ENCODE measurements at regions not wholly inside any gene's neighbourhood (a gene's known extent, or its start where the extent isn't known, plus 50 kb on each side); places are given as distances from the start of the nearest gene placed in this dataset.

DNA sequence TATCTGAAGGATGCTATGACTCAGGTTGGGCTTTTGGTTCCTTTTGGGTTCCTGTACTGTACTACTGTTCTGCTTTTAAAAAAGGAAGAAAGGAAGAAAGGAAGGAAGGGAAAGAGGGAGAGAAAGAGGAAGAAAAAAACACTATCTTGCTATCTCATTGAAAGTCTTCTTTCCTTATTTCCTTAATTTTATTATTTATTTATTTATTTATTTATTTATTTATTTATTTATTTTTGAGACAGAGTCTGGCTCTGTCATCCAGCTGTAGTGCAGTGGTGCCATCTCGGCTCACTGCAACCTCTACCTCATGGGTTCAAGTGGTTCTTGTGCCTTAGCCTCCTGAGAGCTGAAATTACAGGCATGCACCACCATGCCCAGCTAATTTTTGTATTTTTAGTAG lies 198.9 kb upstream of the SOX2 start (continued):
- TF ChIP-seq, protein P1, sequence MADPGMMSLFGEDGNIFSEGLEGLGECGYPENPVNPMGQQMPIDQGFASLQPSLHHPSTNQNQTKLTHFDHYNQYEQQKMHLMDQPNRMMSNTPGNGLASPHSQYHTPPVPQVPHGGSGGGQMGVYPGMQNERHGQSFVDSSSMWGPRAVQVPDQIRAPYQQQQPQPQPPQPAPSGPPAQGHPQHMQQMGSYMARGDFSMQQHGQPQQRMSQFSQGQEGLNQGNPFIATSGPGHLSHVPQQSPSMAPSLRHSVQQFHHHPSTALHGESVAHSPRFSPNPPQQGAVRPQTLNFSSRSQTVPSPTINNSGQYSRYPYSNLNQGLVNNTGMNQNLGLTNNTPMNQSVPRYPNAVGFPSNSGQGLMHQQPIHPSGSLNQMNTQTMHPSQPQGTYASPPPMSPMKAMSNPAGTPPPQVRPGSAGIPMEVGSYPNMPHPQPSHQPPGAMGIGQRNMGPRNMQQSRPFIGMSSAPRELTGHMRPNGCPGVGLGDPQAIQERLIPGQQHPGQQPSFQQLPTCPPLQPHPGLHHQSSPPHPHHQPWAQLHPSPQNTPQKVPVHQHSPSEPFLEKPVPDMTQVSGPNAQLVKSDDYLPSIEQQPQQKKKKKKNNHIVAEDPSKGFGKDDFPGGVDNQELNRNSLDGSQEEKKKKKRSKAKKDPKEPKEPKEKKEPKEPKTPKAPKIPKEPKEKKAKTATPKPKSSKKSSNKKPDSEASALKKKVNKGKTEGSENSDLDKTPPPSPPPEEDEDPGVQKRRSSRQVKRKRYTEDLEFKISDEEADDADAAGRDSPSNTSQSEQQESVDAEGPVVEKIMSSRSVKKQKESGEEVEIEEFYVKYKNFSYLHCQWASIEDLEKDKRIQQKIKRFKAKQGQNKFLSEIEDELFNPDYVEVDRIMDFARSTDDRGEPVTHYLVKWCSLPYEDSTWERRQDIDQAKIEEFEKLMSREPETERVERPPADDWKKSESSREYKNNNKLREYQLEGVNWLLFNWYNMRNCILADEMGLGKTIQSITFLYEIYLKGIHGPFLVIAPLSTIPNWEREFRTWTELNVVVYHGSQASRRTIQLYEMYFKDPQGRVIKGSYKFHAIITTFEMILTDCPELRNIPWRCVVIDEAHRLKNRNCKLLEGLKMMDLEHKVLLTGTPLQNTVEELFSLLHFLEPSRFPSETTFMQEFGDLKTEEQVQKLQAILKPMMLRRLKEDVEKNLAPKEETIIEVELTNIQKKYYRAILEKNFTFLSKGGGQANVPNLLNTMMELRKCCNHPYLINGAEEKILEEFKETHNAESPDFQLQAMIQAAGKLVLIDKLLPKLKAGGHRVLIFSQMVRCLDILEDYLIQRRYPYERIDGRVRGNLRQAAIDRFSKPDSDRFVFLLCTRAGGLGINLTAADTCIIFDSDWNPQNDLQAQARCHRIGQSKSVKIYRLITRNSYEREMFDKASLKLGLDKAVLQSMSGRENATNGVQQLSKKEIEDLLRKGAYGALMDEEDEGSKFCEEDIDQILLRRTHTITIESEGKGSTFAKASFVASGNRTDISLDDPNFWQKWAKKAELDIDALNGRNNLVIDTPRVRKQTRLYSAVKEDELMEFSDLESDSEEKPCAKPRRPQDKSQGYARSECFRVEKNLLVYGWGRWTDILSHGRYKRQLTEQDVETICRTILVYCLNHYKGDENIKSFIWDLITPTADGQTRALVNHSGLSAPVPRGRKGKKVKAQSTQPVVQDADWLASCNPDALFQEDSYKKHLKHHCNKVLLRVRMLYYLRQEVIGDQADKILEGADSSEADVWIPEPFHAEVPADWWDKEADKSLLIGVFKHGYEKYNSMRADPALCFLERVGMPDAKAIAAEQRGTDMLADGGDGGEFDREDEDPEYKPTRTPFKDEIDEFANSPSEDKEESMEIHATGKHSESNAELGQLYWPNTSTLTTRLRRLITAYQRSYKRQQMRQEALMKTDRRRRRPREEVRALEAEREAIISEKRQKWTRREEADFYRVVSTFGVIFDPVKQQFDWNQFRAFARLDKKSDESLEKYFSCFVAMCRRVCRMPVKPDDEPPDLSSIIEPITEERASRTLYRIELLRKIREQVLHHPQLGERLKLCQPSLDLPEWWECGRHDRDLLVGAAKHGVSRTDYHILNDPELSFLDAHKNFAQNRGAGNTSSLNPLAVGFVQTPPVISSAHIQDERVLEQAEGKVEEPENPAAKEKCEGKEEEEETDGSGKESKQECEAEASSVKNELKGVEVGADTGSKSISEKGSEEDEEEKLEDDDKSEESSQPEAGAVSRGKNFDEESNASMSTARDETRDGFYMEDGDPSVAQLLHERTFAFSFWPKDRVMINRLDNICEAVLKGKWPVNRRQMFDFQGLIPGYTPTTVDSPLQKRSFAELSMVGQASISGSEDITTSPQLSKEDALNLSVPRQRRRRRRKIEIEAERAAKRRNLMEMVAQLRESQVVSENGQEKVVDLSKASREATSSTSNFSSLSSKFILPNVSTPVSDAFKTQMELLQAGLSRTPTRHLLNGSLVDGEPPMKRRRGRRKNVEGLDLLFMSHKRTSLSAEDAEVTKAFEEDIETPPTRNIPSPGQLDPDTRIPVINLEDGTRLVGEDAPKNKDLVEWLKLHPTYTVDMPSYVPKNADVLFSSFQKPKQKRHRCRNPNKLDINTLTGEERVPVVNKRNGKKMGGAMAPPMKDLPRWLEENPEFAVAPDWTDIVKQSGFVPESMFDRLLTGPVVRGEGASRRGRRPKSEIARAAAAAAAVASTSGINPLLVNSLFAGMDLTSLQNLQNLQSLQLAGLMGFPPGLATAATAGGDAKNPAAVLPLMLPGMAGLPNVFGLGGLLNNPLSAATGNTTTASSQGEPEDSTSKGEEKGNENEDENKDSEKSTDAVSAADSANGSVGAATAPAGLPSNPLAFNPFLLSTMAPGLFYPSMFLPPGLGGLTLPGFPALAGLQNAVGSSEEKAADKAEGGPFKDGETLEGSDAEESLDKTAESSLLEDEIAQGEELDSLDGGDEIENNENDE (IDR thresholded peaks at IDR 0.05; ENCODE audit: insufficient replicate concordance, low read length), result no peak
- TF ChIP-seq ZNF274 (IDR thresholded peaks at IDR 0.05; ENCODE audit: borderline replicate concordance, extremely low read depth, low read length), result no peak
- no peak for TF ChIP-seq GABPA (IDR thresholded peaks at IDR 0.05; ENCODE audit: borderline replicate concordance, insufficient read depth, low read length)
- TF ChIP-seq SRF (IDR thresholded peaks at IDR 0.05; ENCODE audit: low read depth, low read length), result no peak
- TF ChIP-seq MAFK (IDR thresholded peaks at IDR 0.05; ENCODE audit: low read depth, low read length), result no peak
- no peak for TF ChIP-seq BCL11A (IDR thresholded peaks at IDR 0.05; ENCODE audit: low read depth in 2 of 2, low read length in 2 of 2)
- TF ChIP-seq SP1 (IDR thresholded peaks at IDR 0.05; ENCODE audit: low read depth, low read length), result no peak
- no peak for TF ChIP-seq RAD21 (IDR thresholded peaks at IDR 0.05 in 1 of 2, conservative IDR thresholded peaks at IDR 0.05 in 1 of 2; ENCODE audit: low read depth in 2 of 2, low read length in 2 of 2)
- TF ChIP-seq TAF1 (IDR thresholded peaks at IDR 0.05; ENCODE audit: low read depth, low read length), result no peak
- no peak for TF ChIP-seq KDM1A (IDR thresholded peaks at IDR 0.05; ENCODE audit: borderline replicate concordance, low read length)
- no peak for TF ChIP-seq NRF1 (IDR thresholded peaks at IDR 0.05; ENCODE audit: low read depth, low read length)
- no peak for TF ChIP-seq JUN (IDR thresholded peaks at IDR 0.05; ENCODE audit: low read depth, low read length)
